IMR-90 (cell line): ENCODE measurements at regions not wholly inside any gene's neighbourhood (a gene's known extent, or its start where the extent isn't known, plus 50 kb on each side); places are given as distances from the start of the nearest gene placed in this dataset.

Source experiments
- ATAC-seq: fragments of 200-7000 bp; cut with Tn5 transposase; 2 replicates; pipeline ENCODE4 v1.9.1; 2020; ENCODE audit warnings: low read depth, mild to moderate bottlenecking, moderate library complexity
- BruUV-seq: library from RNA; stranded (reverse); fragments of 400-500 nt; replicated peaks from 2 replicates; lab custom pipeline; 2021; lab: Mats Ljungman, UMichigan
- CTCF ChIA-PET: fragments of 300-600 bp; formaldehyde crosslinking; extraction: SDS; loops from one replicate; lab custom pipeline; 2021; ENCODE audit warnings: antibody characterized with exemption; lab: Yijun Ruan, JAX
- POLR2A ChIA-PET: fragments of 300-600 bp; sonication (Branson Sonifier 250); formaldehyde crosslinking; loops from one replicate; lab custom pipeline; 2022; ENCODE audit warnings: antibody characterized with exemption; ENCODE audit not compliant: unreplicated experiment; lab: Charles Lee
- DNase-seq: peaks from one replicate; pipeline ENCODE4 v3.0.0; 2013
- H2AFZ ChIP-seq: replicated peaks from 2 replicates; pipeline ENCODE3; 2013; ENCODE audit warnings: low read length, mild to moderate bottlenecking; ENCODE audit not compliant: poor library complexity
- H2AK5ac ChIP-seq: 2 replicates; pipeline ENCODE4 v1.6.1; 2013; ENCODE audit warnings: low read depth, low read length, inconsistent platforms
- H2AK9ac ChIP-seq: replicated peaks from 2 replicates; pipeline ENCODE3; 2013; ENCODE audit warnings: mild to moderate bottlenecking, low read depth, low read length, moderate library complexity; ENCODE audit not compliant: poor library complexity
- H2BK120ac ChIP-seq: 2 replicates; pipeline ENCODE4 v1.6.1; 2013; ENCODE audit warnings: low read depth, low read length, inconsistent platforms
- H2BK15ac ChIP-seq: 3 replicates; pipeline ENCODE4 v1.6.1; 2013; ENCODE audit warnings: low read depth, low read length, inconsistent platforms
- H2BK20ac ChIP-seq: 2 replicates; pipeline ENCODE4 v1.6.1; 2013; ENCODE audit warnings: low read depth, mild to moderate bottlenecking, inconsistent platforms, low read length, moderate library complexity
- H2BK5ac ChIP-seq: 2 replicates; pipeline ENCODE4 v1.6.1; 2013; ENCODE audit warnings: mild to moderate bottlenecking, low read depth, low read length, inconsistent platforms; ENCODE audit not compliant: poor library complexity, severe bottlenecking
- H3K14ac ChIP-seq: replicated peaks from 2 replicates; pipeline ENCODE4 v1.6.1; 2013; ENCODE audit warnings: low read depth, low read length, inconsistent platforms
- H3K18ac ChIP-seq: 2 replicates; pipeline ENCODE4 v1.6.1; 2013; ENCODE audit warnings: low read depth, low read length, control low read depth
- H3K23ac ChIP-seq: 2 replicates; pipeline ENCODE4 v1.6.1; 2013; ENCODE audit warnings: low read depth, low read length, inconsistent platforms
- H3K27ac ChIP-seq: 2 replicates; pipeline ENCODE4 v1.5.1; 2013; ENCODE audit warnings: mild to moderate bottlenecking, control low read depth, low read length; ENCODE audit not compliant: insufficient read depth
- H3K27me3 ChIP-seq: 2 replicates; pipeline ENCODE4 v1.6.1; 2013; ENCODE audit warnings: low read length; ENCODE audit not compliant: control insufficient read depth, insufficient read depth
- H3K36me3 ChIP-seq: 2 replicates; pipeline ENCODE4 v1.6.1; 2013; ENCODE audit warnings: low read length, mixed read lengths; ENCODE audit not compliant: control insufficient read depth, insufficient read depth
- H3K4ac ChIP-seq: 2 replicates; pipeline ENCODE4 v1.6.1; 2013; ENCODE audit warnings: low read depth, low read length, inconsistent platforms
- H3K4me1 ChIP-seq: 2 replicates; pipeline ENCODE4 v1.6.1; 2013; ENCODE audit warnings: low read length, mixed read lengths; ENCODE audit not compliant: control insufficient read depth, insufficient read depth
- H3K4me2 ChIP-seq: 2 replicates; pipeline ENCODE4 v1.6.1; 2013; ENCODE audit warnings: low read depth, mild to moderate bottlenecking, control low read depth, low read length, moderate library complexity
- H3K4me3 ChIP-seq: 2 replicates; pipeline ENCODE4 v1.5.1; 2013; ENCODE audit warnings: low read depth, mild to moderate bottlenecking, control low read depth, low read length, moderate library complexity; ENCODE audit not compliant: insufficient read depth
- H3K56ac ChIP-seq: 2 replicates; pipeline ENCODE4 v1.6.1; 2013; ENCODE audit warnings: low read length, inconsistent platforms; ENCODE audit not compliant: insufficient read depth; ENCODE audit errors: extremely low read depth
- H3K79me1 ChIP-seq, 2 experiments: 2 replicates each; pipeline ENCODE4 v1.6.1; 2013; ENCODE audit warnings: low read length in 2 of 2, inconsistent platforms in 1 of 2, low read depth in 1 of 2
- H3K9ac ChIP-seq: 2 replicates; pipeline ENCODE4 v1.6.1; 2013; ENCODE audit warnings: low read depth, low read length, control low read depth
- H3K9me1 ChIP-seq: 2 replicates; pipeline ENCODE4 v1.6.1; 2013; ENCODE audit warnings: low read length, inconsistent platforms; ENCODE audit not compliant: insufficient read depth
- H3K9me3 ChIP-seq: 2 replicates; pipeline ENCODE4 v1.6.1; 2013; ENCODE audit warnings: low read length; ENCODE audit not compliant: control insufficient read depth, insufficient read depth
- H4K20me1 ChIP-seq: 2 replicates; pipeline ENCODE4 v1.6.1; 2013; ENCODE audit warnings: low read length, inconsistent platforms; ENCODE audit not compliant: insufficient read depth
- H4K5ac ChIP-seq: 2 replicates; pipeline ENCODE4 v1.6.1; 2013; ENCODE audit warnings: mild to moderate bottlenecking, low read depth, low read length, control low read depth
- H4K8ac ChIP-seq, 2 experiments: 2 replicates each; pipeline ENCODE4 v1.6.1; 2013; ENCODE audit warnings: low read depth in 2 of 2, low read length in 2 of 2, control low read depth in 1 of 2, inconsistent platforms in 1 of 2
- H4K91ac ChIP-seq: 2 replicates; pipeline ENCODE4 v1.6.1; 2013; ENCODE audit warnings: low read depth, low read length, inconsistent platforms; ENCODE audit not compliant: insufficient read depth
- BHLHE40 ChIP-seq: fragments of 150-350 bp; IDR thresholded peaks from 2 replicates; pipeline ENCODE4 v1.6.1; 2016; ENCODE audit warnings: mild to moderate bottlenecking, low read depth, low read length
- CTCF ChIP-seq: conservative IDR thresholded peaks from 2 replicates; pipeline ENCODE4 v1.5.1; 2012; ENCODE audit warnings: mild to moderate bottlenecking, low read depth, low read length, improper control_type of control experiment
- ELK1 ChIP-seq: fragments of 150-350 bp; IDR thresholded peaks from 2 replicates; pipeline ENCODE4 v1.6.1; 2016; ENCODE audit warnings: low read depth, mild to moderate bottlenecking, low read length, moderate library complexity, borderline replicate concordance
- MAFK ChIP-seq: IDR thresholded peaks from 2 replicates; pipeline ENCODE4 v1.6.1; 2012; ENCODE audit warnings: low read depth, low read length, improper control_type of control experiment
- MAZ ChIP-seq: IDR thresholded peaks from 2 replicates; pipeline ENCODE4 v1.6.1; 2012; ENCODE audit warnings: low read depth, mild to moderate bottlenecking, low read length, improper control_type of control experiment, moderate library complexity, borderline replicate concordance
- NFE2L2 ChIP-seq: fragments of 150-350 bp; IDR thresholded peaks from 2 replicates; pipeline ENCODE4 v1.6.1; 2016; ENCODE audit warnings: low read depth, mild to moderate bottlenecking, low read length
- RCOR1 ChIP-seq: IDR thresholded peaks from 2 replicates; pipeline ENCODE4 v1.6.1; 2012; ENCODE audit warnings: mild to moderate bottlenecking, low read length, improper control_type of control experiment; ENCODE audit not compliant: insufficient replicate concordance
- USF2 ChIP-seq: fragments of 150-350 bp; IDR thresholded peaks from 2 replicates; pipeline ENCODE4 v1.6.1; 2017; ENCODE audit warnings: mild to moderate bottlenecking, antibody characterized with exemption, low read length, low read depth
- dilution Hi-C: fragments of 300-500 bp; cut with HindIII; formaldehyde crosslinking; loops from one replicate; pipeline ENCODE4 v1.14.3; 2018; ENCODE audit warnings: low sequenced_read_pairs; ENCODE audit not compliant: unreplicated experiment
- in situ Hi-C: fragments of 300-500 bp; cut with MboI; formaldehyde crosslinking; loops from 3 replicates; pipeline ENCODE4 v1.14.3; 2019; ENCODE audit warnings: low sequenced_read_pairs, inconsistent platforms, mixed read lengths
- intact Hi-C: fragments of 100-400 bp; cut with micrococcal nuclease; formaldehyde crosslinking; loops from 2 replicates; pipeline ENCODE4 v1.10.0; 2022

GRCh38 chr7:88637795-88638194 lies 121.7 kb upstream of the ZNF804B start:
- POLR2A ChIA-PET = no interaction called here

More at GRCh38 chr7:88637795-88638194, 121.7 kb upstream of the ZNF804B start:
- no peak overlapping the region for H3K56ac ChIP-seq
- H3K4me2 ChIP-seq = no peak overlapping the region
- no peaks in the 10 kb centered on the region; the same call in none of the 2 replicates for H3K9me3 ChIP-seq
- no peak overlapping the region for H4K91ac ChIP-seq
- no peak overlapping the region for H2AK9ac ChIP-seq
- H3K23ac ChIP-seq = no peak overlapping the region
- H3K4me1 ChIP-seq = no peaks in the 10 kb centered on the region
- no peak overlapping the region for H4K5ac ChIP-seq
- in situ Hi-C loops = no loop called here
- H3K4me3 ChIP-seq = no peak overlapping the region
- TF ChIP-seq CTCF (no peak), MAFK (no peak), MAZ (no peak), USF2 (no peak), BHLHE40 (no peak), ELK1 (no peak), NFE2L2 (no peak), RCOR1 (no peak)
- no peaks in the 10 kb centered on the region for H3K36me3 ChIP-seq
- H3K27me3 ChIP-seq = no peaks in the 10 kb centered on the region
- H3K14ac ChIP-seq = no peak overlapping the region
- H2BK5ac ChIP-seq = no peak overlapping the region
- H3K4ac ChIP-seq = no peak overlapping the region
- H2AFZ ChIP-seq = no peak overlapping the region
- no peaks in the 10 kb centered on the region for H4K20me1 ChIP-seq
- BruUV-seq = no TSS peak
- CTCF ChIA-PET = no interaction called here
- H3K18ac ChIP-seq = no peak overlapping the region
- no peak for ATAC-seq
- H3K79me1 ChIP-seq = no peaks in the 10 kb centered on the region
- H3K9me1 ChIP-seq = no peaks in the 10 kb centered on the region
- intact Hi-C loops = no loop called here
- dilution Hi-C loops = no loop called here
- no peak overlapping the region for H4K8ac ChIP-seq
- H2BK20ac ChIP-seq = no peak overlapping the region
- no peak overlapping the region for H3K9ac ChIP-seq
- H2BK120ac ChIP-seq = no peak overlapping the region
- no peak for DNase-seq
- no peak overlapping the region for H2BK15ac ChIP-seq
- no peak overlapping the region for H3K27ac ChIP-seq
- no peak overlapping the region for H2AK5ac ChIP-seq
